T-cell (primary cell): ENCODE measurements at regions not wholly inside any gene's neighbourhood (a gene's known extent, or its start where the extent isn't known, plus 50 kb on each side); places are given as distances from the start of the nearest gene placed in this dataset.
"Not testable (repeated sequence)": the region's sequence is repeated elsewhere in the genome, so short reads cannot be mapped to it uniquely, and the experiment has no call there.

Experiments used
- ATAC-seq, 4 experiments: fragments of 200-7000 bp in 3 of 4; fragments of 150-1000 bp in 1 of 4; cut with Tn5 transposase; replicated peaks in 1 of 4; 1 replicate in 3 of 4; 2 replicates in 1 of 4; pipeline ENCODE4 v1.10.0; 2021; ENCODE audit warnings: moderate library complexity in 3 of 4, mild to moderate bottlenecking in 2 of 4, moderate number of reproducible peaks in 1 of 4
- CTCF ChIA-PET, 2 donors: fragments of 300-600 bp; sonication (Branson Sonifier 250); formaldehyde crosslinking; loops; one replicate each; lab custom pipeline; 2022; ENCODE audit warnings: antibody characterized with exemption in 2 of 2; lab: Charles Lee
- POLR2A ChIA-PET, 2 donors: fragments of 300-600 bp; sonication (Branson Sonifier 250); formaldehyde crosslinking; loops; one replicate each; lab custom pipeline; 2022; ENCODE audit warnings: antibody characterized with exemption in 2 of 2; lab: Charles Lee
- DNase-seq, 35 experiments: peaks; one replicate each; pipeline versions ENCODE4 v3.0.0 to v3.0.0-alpha.2; 2013 to 2023
- H3K27ac ChIP-seq: one replicate; pipeline ENCODE4 v1.5.1; 2013; ENCODE audit warnings: low read length
- H3K27me3 ChIP-seq, 2 experiments: replicated peaks in 1 of 2; 1 replicate in 1 of 2; 2 replicates in 1 of 2; pipeline versions ENCODE4 v1.6.1 to v1.7.0; 2013; ENCODE audit warnings: low read length in 1 of 2, mixed read lengths in 1 of 2; ENCODE audit not compliant: control insufficient read depth in 2 of 2, insufficient read depth in 2 of 2; ENCODE audit errors: extremely low read depth in 1 of 2
- H3K36me3 ChIP-seq, 2 donors: 1 replicate in 1 of 2; 2 replicates in 1 of 2; pipeline versions ENCODE4 v1.6.1 to v1.7.0; 2013; ENCODE audit warnings: low read length in 1 of 2; ENCODE audit not compliant: control insufficient read depth in 2 of 2, insufficient read depth in 1 of 2; ENCODE audit errors: extremely low read depth in 1 of 2
- H3K4me1 ChIP-seq, 2 experiments: 1 replicate in 1 of 2; 2 replicates in 1 of 2; pipeline versions ENCODE4 v1.6.1 to v1.7.0; 2013; ENCODE audit warnings: low read length in 2 of 2, mixed read lengths in 1 of 2; ENCODE audit not compliant: insufficient read depth in 2 of 2, control insufficient read depth in 1 of 2; ENCODE audit errors: extremely low read depth in 1 of 2
- H3K4me3 ChIP-seq, 2 donors: 1 replicate in 1 of 2; 2 replicates in 1 of 2; pipeline versions ENCODE4 v1.5.1 to v1.7.0; 2013; ENCODE audit warnings: mild to moderate bottlenecking in 2 of 2, low read length in 1 of 2, moderate library complexity in 1 of 2; ENCODE audit not compliant: control insufficient read depth in 1 of 2; ENCODE audit errors: extremely low read depth in 1 of 2
- H3K9me3 ChIP-seq: 2 replicates; pipeline ENCODE4 v1.7.0; 2013
- H3K27ac Mint-ChIP-seq, 2 donors: one replicate each; pipeline ENCODE4 v1.8.0; 2020 to 2021; ENCODE audit warnings: mild to moderate bottlenecking in 2 of 2, mixed read lengths in 2 of 2
- H3K27me3 Mint-ChIP-seq, 2 donors: one replicate each; pipeline ENCODE4 v1.8.0; 2021 to 2022; ENCODE audit warnings: mixed read lengths in 2 of 2
- H3K36me3 Mint-ChIP-seq: one replicate; pipeline ENCODE4 v1.8.0; 2021; ENCODE audit warnings: mixed read lengths
- H3K4me1 Mint-ChIP-seq, 3 donors: one replicate each; pipeline ENCODE4 v1.8.0; 2020 to 2022; ENCODE audit warnings: mixed read lengths in 3 of 3, mild to moderate bottlenecking in 1 of 3
- H3K4me3 Mint-ChIP-seq, 3 donors: one replicate each; pipeline ENCODE4 v1.8.0; 2020 to 2022; ENCODE audit warnings: mild to moderate bottlenecking in 3 of 3, mixed read lengths in 3 of 3, moderate library complexity in 3 of 3
- H3K9me3 Mint-ChIP-seq, 3 donors: one replicate each; pipeline ENCODE4 v1.8.0; 2020 to 2022; ENCODE audit warnings: mixed read lengths in 3 of 3
- WGBS: methylation state at CpG from one replicate; pipeline ENCODE4 v1.1.5; 2013; ENCODE audit warnings: missing lambda C conversion rate; ENCODE audit not compliant: insufficient coverage; 5-methylcytosine and 5-hydroxymethylcytosine counted together

GRCh38 chr4:97305351-97305750 is 837.9 kb downstream of the STPG2 start:
- Histone ChIP-seq H3K27ac (no peak overlapping the region), H3K9me3 (peaks cover 4% of the 10 kb centered on the region), H3K4me3 (no peak overlapping the region), H3K27me3 (no peaks in the 10 kb centered on the region), H3K36me3 (no peaks in the 10 kb centered on the region), H3K4me1 (no peaks in the 10 kb centered on the region)
- Mint-ChIP-seq H3K4me3 (no peak overlapping the region), H3K4me1 (no peaks in the 10 kb centered on the region), H3K9me3 (peaks cover 2 to 32% (median 29%) of the 10 kb centered on the region in 3 donors), H3K27me3 (no peaks in the 10 kb centered on the region), H3K36me3 (no peaks in the 10 kb centered on the region), H3K27ac (no peak overlapping the region)
- ChIA-PET CTCF (no interaction called here), POLR2A (no interaction called here)
- no CpG with 5 or more reads among the region's 2 CpGs for WGBS
- DNase-seq (no peak), ATAC-seq (no peak)

DNA sequence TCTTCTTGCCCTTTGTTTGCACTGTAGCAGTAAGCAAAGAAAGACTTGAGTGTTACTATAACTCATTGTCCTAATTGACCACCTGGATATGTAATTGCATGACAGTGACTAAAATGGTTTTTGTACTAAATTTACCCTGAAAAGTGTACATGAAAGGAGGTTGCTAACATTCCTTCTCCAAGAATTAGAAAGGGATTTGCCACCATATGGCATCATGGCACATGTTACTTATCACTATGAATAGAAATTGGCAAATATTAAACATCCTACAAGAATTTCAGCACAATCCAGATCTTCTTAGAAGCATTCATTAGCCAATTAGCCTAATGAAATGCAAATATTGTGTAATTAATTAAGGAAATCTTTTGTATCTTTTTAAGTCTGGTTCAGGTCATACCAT is 834.2 kb downstream of the STPG2 start:
- H3K27me3 Mint-ChIP-seq, result no peaks in the 10 kb centered on the region
- H3K4me3 Mint-ChIP-seq, result no peak overlapping the region
- CTCF ChIA-PET, result no interaction called here
- ATAC-seq (no peak), DNase-seq (no peak)
- Histone ChIP-seq H3K27me3 (no peaks in the 10 kb centered on the region), H3K27ac (no peak overlapping the region), H3K36me3 (no peaks in the 10 kb centered on the region), H3K4me1 (no peaks in the 10 kb centered on the region), H3K9me3 (no peaks in the 10 kb centered on the region), H3K4me3 (no peak overlapping the region)
- peaks cover 0 to 15% (median 12%) of the 10 kb centered on the region in 3 donors for H3K9me3 Mint-ChIP-seq
- H3K36me3 Mint-ChIP-seq, result no peaks in the 10 kb centered on the region
- H3K4me1 Mint-ChIP-seq, result no peaks in the 10 kb centered on the region
- POLR2A ChIA-PET, result no interaction called here
- H3K27ac Mint-ChIP-seq, result no peak overlapping the region

- Histone ChIP-seq H3K36me3 (no peaks in the 10 kb centered on the region), H3K27me3 (no peaks in the 10 kb centered on the region), H3K9me3 (no peaks in the 10 kb centered on the region), H3K4me3 (no peak overlapping the region), H3K27ac (no peak overlapping the region), H3K4me1 (no peaks in the 10 kb centered on the region)
- no CpG with 5 or more reads among the region's 2 CpGs for WGBS
- ATAC-seq (no peak), DNase-seq (no peak)
- POLR2A ChIA-PET, result no interaction called here
- CTCF ChIA-PET, result interaction anchor here in 1 of 2 donors (0.7 kb wide), 1 partner anchor 396 kb away, joined by 3 read pairs; no protein-coding TSS in a partner anchor
- Mint-ChIP-seq H3K4me3 (no peak overlapping the region), H3K36me3 (no peaks in the 10 kb centered on the region), H3K27me3 (no peaks in the 10 kb centered on the region), H3K4me1 (no peaks in the 10 kb centered on the region), H3K27ac (no peak overlapping the region), H3K9me3 (peaks cover 10 to 13% (median 11%) of the 10 kb centered on the region in 3 donors)
Observed at GRCh38 chr4:97317201-97317600, 826.1 kb downstream of the STPG2 start.

- Mint-ChIP-seq H3K4me3 (no peak overlapping the region), H3K27me3 (no peaks in the 10 kb centered on the region), H3K9me3 (peaks cover 10 to 14% (median 11%) of the 10 kb centered on the region in 3 donors), H3K4me1 (no peaks in the 10 kb centered on the region), H3K36me3 (no peaks in the 10 kb centered on the region), H3K27ac (no peak overlapping the region)
- no CpG with 5 or more reads among the region's 2 CpGs for WGBS
- no peaks in the 10 kb centered on the region for H3K27me3 ChIP-seq
- ChIA-PET POLR2A (no interaction called here), CTCF (interaction anchor here in 1 of 2 donors (0.7 kb wide), 1 partner anchor 396 kb away, joined by 3 read pairs; no protein-coding TSS in a partner anchor)
- H3K4me1 ChIP-seq, result no peaks in the 10 kb centered on the region
- no peaks in the 10 kb centered on the region for H3K36me3 ChIP-seq
- H3K4me3 ChIP-seq, result no peak overlapping the region
- no peak for DNase-seq
- no peak for ATAC-seq
- H3K9me3 ChIP-seq, result no peaks in the 10 kb centered on the region
- H3K27ac ChIP-seq, result no peak overlapping the region
Observed at GRCh38 chr4:97317671-97318070, 825.6 kb downstream of the STPG2 start.

DNA sequence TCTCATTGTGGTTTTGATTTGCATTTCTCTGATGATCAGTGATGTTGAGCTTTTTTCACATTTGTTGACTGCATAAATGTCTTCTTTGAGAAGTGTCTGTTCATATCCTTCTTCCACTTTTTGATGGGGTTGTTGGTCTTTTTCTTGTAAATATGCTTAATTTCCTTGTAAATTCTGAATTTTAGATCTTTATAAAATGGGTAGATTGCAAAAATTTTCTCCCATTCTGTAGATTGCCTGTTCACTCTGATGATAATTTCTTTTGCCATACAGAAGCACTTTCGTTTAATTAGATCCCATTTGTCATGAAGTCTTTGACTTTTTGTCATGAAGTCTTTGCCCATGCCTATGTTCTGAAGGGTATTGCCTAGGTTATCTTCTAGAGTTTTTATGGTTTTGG is 817.5 kb downstream of the STPG2 start:
- H3K4me1 ChIP-seq, H3K27me3 Mint-ChIP-seq, H3K36me3 ChIP-seq, H3K36me3 Mint-ChIP-seq, H3K27ac Mint-ChIP-seq, H3K9me3 ChIP-seq, H3K4me3 ChIP-seq, CTCF ChIA-PET, H3K27ac ChIP-seq, DNase-seq, H3K4me1 Mint-ChIP-seq, ATAC-seq, H3K4me3 Mint-ChIP-seq, H3K27me3 ChIP-seq, POLR2A ChIA-PET: not testable (repeated sequence)
- peaks cover 0 to 33% (median 23%) of the 10 kb centered on the region in 3 donors for H3K9me3 Mint-ChIP-seq
- no CpG with 5 or more reads among the region's 1 CpG for WGBS

GRCh38 chr4:97330917-97331316 is 812.4 kb downstream of the STPG2 start:
- no peaks in the 10 kb centered on the region for H3K9me3 ChIP-seq
- ATAC-seq (no peak), DNase-seq (no peak)
- no peaks in the 10 kb centered on the region for H3K27me3 ChIP-seq
- H3K36me3 Mint-ChIP-seq, result no peaks in the 10 kb centered on the region
- WGBS, result no CpG with 5 or more reads among the region's 1 CpG
- H3K9me3 Mint-ChIP-seq, result peaks cover 0 to 16% (median 12%) of the 10 kb centered on the region in 3 donors
- H3K36me3 ChIP-seq, result no peaks in the 10 kb centered on the region
- CTCF ChIA-PET, result no interaction called here
- no peak overlapping the region for H3K27ac ChIP-seq
- no peak overlapping the region for H3K4me3 Mint-ChIP-seq
- H3K4me3 ChIP-seq, result no peak overlapping the region
- H3K4me1 ChIP-seq, result no peaks in the 10 kb centered on the region
- H3K27ac Mint-ChIP-seq, result no peak overlapping the region
- POLR2A ChIA-PET, result no interaction called here
- H3K27me3 Mint-ChIP-seq, result no peaks in the 10 kb centered on the region
- H3K4me1 Mint-ChIP-seq, result no peaks in the 10 kb centered on the region

- Histone ChIP-seq H3K4me1 (no peaks in the 10 kb centered on the region), H3K4me3 (no peak overlapping the region), H3K9me3 (peaks cover 3% of the 10 kb centered on the region), H3K36me3 (no peaks in the 10 kb centered on the region), H3K27ac (no peak overlapping the region), H3K27me3 (no peaks in the 10 kb centered on the region)
- DNase-seq (no peak), ATAC-seq (no peak)
- POLR2A ChIA-PET, result no interaction called here
- Mint-ChIP-seq H3K4me1 (no peaks in the 10 kb centered on the region), H3K27me3 (no peaks in the 10 kb centered on the region), H3K4me3 (no peak overlapping the region), H3K27ac (no peak overlapping the region), H3K36me3 (no peaks in the 10 kb centered on the region), H3K9me3 (peaks cover 19 to 29% (median 20%) of the 10 kb centered on the region in 3 donors)
- no CpG with 5 or more reads among the region's 2 CpGs for WGBS
- CTCF ChIA-PET, result no interaction called here
Observed at GRCh38 chr4:97334348-97334747, 808.9 kb downstream of the STPG2 start.
